HEK293 (cell line): ENCODE measurements at regions not wholly inside any gene's neighbourhood (a gene's known extent, or its start where the extent isn't known, plus 50 kb on each side); places are given as distances from the start of the nearest gene placed in this dataset.

Experiments used
- CTCF ChIA-PET: fragments of 350-600 bp; formaldehyde crosslinking; extraction: SDS; loops from one replicate; lab custom pipeline; 2021; ENCODE audit warnings: antibody characterized with exemption; lab: Yijun Ruan, JAX
- POLR2A ChIA-PET: fragments of 300-600 bp; formaldehyde crosslinking; extraction: SDS; loops from one replicate; lab custom pipeline; 2020; ENCODE audit warnings: antibody characterized with exemption, inconsistent platforms; lab: Yijun Ruan, JAX
- H3K27ac ChIP-seq: fragments of 200-500 bp; sonication (Bioruptor generic); 2 replicates; pipeline ENCODE4 v1.5.1; 2014; ENCODE audit warnings: low read depth, low read length, control low read depth, inconsistent platforms; ENCODE audit errors: extremely low read depth
- H3K36me3 ChIP-seq, 2 experiments: fragments of 200-500 bp in 1 of 2; sonication (Bioruptor generic) in 1 of 2; 1 replicate in 1 of 2; 2 replicates in 1 of 2; pipeline ENCODE4 v1.5.1; 2014 to 2017; ENCODE audit warnings: inconsistent platforms in 2 of 2, low read length in 2 of 2; ENCODE audit not compliant: control insufficient read depth in 2 of 2, insufficient read depth in 1 of 2
- H3K4me1 ChIP-seq: fragments of 200-500 bp; sonication (Bioruptor generic); 2 replicates; pipeline ENCODE4 v1.5.1; 2014; ENCODE audit warnings: mild to moderate bottlenecking, low read length, inconsistent platforms; ENCODE audit not compliant: control insufficient read depth, insufficient read depth
- H3K4me3 ChIP-seq: 2 replicates; pipeline ENCODE4 v1.5.1; 2011; ENCODE audit warnings: low read depth, mild to moderate bottlenecking, control low read depth, low read length, moderate library complexity
- H3K9me3 ChIP-seq: fragments of 200-500 bp; sonication (Bioruptor generic); 2 replicates; pipeline ENCODE4 v1.5.1; 2014; ENCODE audit warnings: low read depth, low read length, inconsistent platforms; ENCODE audit not compliant: control insufficient read depth, insufficient read depth
- ELK4 ChIP-seq: IDR thresholded peaks from 2 replicates; pipeline ENCODE4 v1.6.1; 2011; ENCODE audit warnings: mild to moderate bottlenecking, low read depth, low read length, borderline replicate concordance
- GLIS1 ChIP-seq: fragments of 450-650 bp; formaldehyde crosslinking; IDR thresholded peaks from 2 replicates; pipeline ENCODE4 v1.5.1; 2016; ENCODE audit warnings: missing biosample characterization, missing genetic modification characterization
- SCRT1 ChIP-seq: fragments of 450-650 bp; formaldehyde crosslinking; IDR thresholded peaks from 2 replicates; pipeline ENCODE4 v1.5.1; 2016; ENCODE audit warnings: missing biosample characterization, missing genetic modification characterization, borderline replicate concordance
- ZFP3 ChIP-seq: fragments of 450-650 bp; formaldehyde crosslinking; IDR thresholded peaks from 2 replicates; pipeline ENCODE4 v1.5.1; 2016; ENCODE audit warnings: low read depth, missing biosample characterization, missing genetic modification characterization
- ZFP37 ChIP-seq: fragments of 450-650 bp; formaldehyde crosslinking; IDR thresholded peaks from 2 replicates; pipeline ENCODE4 v1.5.1; 2016; ENCODE audit warnings: missing biosample characterization, missing genetic modification characterization
- ZNF157 ChIP-seq: fragments of 450-650 bp; formaldehyde crosslinking; IDR thresholded peaks from 2 replicates; pipeline ENCODE4 v1.5.1; 2016; ENCODE audit warnings: missing biosample characterization, missing genetic modification characterization
- ZNF202 ChIP-seq: fragments of 450-650 bp; formaldehyde crosslinking; IDR thresholded peaks from 2 replicates; pipeline ENCODE4 v1.5.1; 2016; ENCODE audit warnings: missing biosample characterization, missing genetic modification characterization, borderline replicate concordance
- ZNF23 ChIP-seq: fragments of 450-650 bp; formaldehyde crosslinking; IDR thresholded peaks from 2 replicates; pipeline ENCODE4 v1.5.1; 2016; ENCODE audit warnings: missing biosample characterization, missing genetic modification characterization, borderline replicate concordance
- ZNF311 ChIP-seq: fragments of 450-650 bp; formaldehyde crosslinking; IDR thresholded peaks from 2 replicates; pipeline ENCODE4 v1.5.1; 2017; ENCODE audit warnings: missing biosample characterization, missing genetic modification characterization, borderline replicate concordance
- ZNF394 ChIP-seq: fragments of 450-650 bp; formaldehyde crosslinking; IDR thresholded peaks from 2 replicates; pipeline ENCODE4 v1.5.1; 2016; ENCODE audit warnings: missing biosample characterization, missing genetic modification characterization, mild to moderate bottlenecking, moderate library complexity, borderline replicate concordance
- ZNF544 ChIP-seq: fragments of 450-650 bp; formaldehyde crosslinking; IDR thresholded peaks from 2 replicates; pipeline ENCODE4 v1.5.0; 2017; ENCODE audit warnings: missing biosample characterization, missing genetic modification characterization
- ZNF645 ChIP-seq: fragments of 450-650 bp; formaldehyde crosslinking; IDR thresholded peaks from 2 replicates; pipeline ENCODE4; 2016; ENCODE audit warnings: missing biosample characterization, missing genetic modification characterization
- ZNF658 ChIP-seq: fragments of 450-650 bp; formaldehyde crosslinking; IDR thresholded peaks from 2 replicates; pipeline ENCODE4; 2016; ENCODE audit warnings: missing biosample characterization, missing genetic modification characterization
- ZNF830 ChIP-seq: fragments of 450-650 bp; IDR thresholded peaks from 2 replicates; pipeline ENCODE4 v1.5.0; 2018; ENCODE audit warnings: missing biosample characterization, missing genetic modification characterization, low read depth, mild to moderate bottlenecking, moderate library complexity
- ZSCAN30 ChIP-seq: fragments of 450-650 bp; IDR thresholded peaks from 2 replicates; pipeline ENCODE4 v1.5.1; 2018; ENCODE audit warnings: missing biosample characterization, mild to moderate bottlenecking, missing genetic modification characterization, moderate library complexity
- TF ChIP-seq, protein P1 (sequence below): fragments of 450-650 bp; formaldehyde crosslinking; IDR thresholded peaks from 2 replicates; pipeline ENCODE4 v1.5.1; 2017; ENCODE audit warnings: missing biosample characterization, missing genetic modification characterization
- TF ChIP-seq, protein P2 (sequence below): fragments of 450-650 bp; IDR thresholded peaks from 2 replicates; pipeline ENCODE4 v1.5.1; 2018; ENCODE audit warnings: missing biosample characterization, missing genetic modification characterization
- TF ChIP-seq, protein P3 (sequence below): fragments of 450-650 bp; formaldehyde crosslinking; IDR thresholded peaks from 2 replicates; pipeline ENCODE4 v1.5.1; 2016; ENCODE audit warnings: missing biosample characterization, missing genetic modification characterization, low read depth
- TF ChIP-seq, protein P4 (sequence below): fragments of 450-650 bp; formaldehyde crosslinking; IDR thresholded peaks from 2 replicates; pipeline ENCODE4 v1.5.1; 2016; ENCODE audit warnings: missing biosample characterization, missing genetic modification characterization, borderline replicate concordance

GRCh38 chr9:109584205-109584604 lies 86.1 kb upstream of the PTPN3 start:
- POLR2A ChIA-PET, result no interaction called here
- Histone ChIP-seq H3K9me3 (no peaks in the 10 kb centered on the region), H3K4me3 (no peak overlapping the region), H3K4me1 (no peaks in the 10 kb centered on the region), H3K27ac (no peak overlapping the region), H3K36me3 (no peaks in the 10 kb centered on the region)
- TF ChIP-seq, protein P1, sequence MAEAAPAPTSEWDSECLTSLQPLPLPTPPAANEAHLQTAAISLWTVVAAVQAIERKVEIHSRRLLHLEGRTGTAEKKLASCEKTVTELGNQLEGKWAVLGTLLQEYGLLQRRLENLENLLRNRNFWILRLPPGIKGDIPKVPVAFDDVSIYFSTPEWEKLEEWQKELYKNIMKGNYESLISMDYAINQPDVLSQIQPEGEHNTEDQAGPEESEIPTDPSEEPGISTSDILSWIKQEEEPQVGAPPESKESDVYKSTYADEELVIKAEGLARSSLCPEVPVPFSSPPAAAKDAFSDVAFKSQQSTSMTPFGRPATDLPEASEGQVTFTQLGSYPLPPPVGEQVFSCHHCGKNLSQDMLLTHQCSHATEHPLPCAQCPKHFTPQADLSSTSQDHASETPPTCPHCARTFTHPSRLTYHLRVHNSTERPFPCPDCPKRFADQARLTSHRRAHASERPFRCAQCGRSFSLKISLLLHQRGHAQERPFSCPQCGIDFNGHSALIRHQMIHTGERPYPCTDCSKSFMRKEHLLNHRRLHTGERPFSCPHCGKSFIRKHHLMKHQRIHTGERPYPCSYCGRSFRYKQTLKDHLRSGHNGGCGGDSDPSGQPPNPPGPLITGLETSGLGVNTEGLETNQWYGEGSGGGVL, result no peak
- TF ChIP-seq ZNF157 (tag by site-specific recombination) (no peak), ZFP37 (no peak), ZNF23 (tag by site-specific recombination) (no peak), ZNF645 (tag by site-specific recombination) (no peak), ZNF394 (tag by site-specific recombination) (no peak), GLIS1 (tag by site-specific recombination) (no peak), ZNF202 (tag by site-specific recombination) (no peak), ELK4 (no peak), ZSCAN30 (tag by site-specific recombination) (no peak), SCRT1 (tag by site-specific recombination) (no peak), ZNF830 (no peak), ZNF311 (tag by site-specific recombination) (no peak), ZFP3 (tag by site-specific recombination) (no peak)
- TF ChIP-seq, protein P2, sequence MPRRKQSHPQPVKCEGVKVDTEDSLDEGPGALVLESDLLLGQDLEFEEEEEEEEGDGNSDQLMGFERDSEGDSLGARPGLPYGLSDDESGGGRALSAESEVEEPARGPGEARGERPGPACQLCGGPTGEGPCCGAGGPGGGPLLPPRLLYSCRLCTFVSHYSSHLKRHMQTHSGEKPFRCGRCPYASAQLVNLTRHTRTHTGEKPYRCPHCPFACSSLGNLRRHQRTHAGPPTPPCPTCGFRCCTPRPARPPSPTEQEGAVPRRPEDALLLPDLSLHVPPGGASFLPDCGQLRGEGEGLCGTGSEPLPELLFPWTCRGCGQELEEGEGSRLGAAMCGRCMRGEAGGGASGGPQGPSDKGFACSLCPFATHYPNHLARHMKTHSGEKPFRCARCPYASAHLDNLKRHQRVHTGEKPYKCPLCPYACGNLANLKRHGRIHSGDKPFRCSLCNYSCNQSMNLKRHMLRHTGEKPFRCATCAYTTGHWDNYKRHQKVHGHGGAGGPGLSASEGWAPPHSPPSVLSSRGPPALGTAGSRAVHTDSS, result no peak
- TF ChIP-seq, protein P3, sequence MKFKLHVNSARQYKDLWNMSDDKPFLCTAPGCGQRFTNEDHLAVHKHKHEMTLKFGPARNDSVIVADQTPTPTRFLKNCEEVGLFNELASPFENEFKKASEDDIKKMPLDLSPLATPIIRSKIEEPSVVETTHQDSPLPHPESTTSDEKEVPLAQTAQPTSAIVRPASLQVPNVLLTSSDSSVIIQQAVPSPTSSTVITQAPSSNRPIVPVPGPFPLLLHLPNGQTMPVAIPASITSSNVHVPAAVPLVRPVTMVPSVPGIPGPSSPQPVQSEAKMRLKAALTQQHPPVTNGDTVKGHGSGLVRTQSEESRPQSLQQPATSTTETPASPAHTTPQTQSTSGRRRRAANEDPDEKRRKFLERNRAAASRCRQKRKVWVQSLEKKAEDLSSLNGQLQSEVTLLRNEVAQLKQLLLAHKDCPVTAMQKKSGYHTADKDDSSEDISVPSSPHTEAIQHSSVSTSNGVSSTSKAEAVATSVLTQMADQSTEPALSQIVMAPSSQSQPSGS (tag by site-specific recombination), result no peak
- CTCF ChIA-PET, result interaction anchor here (1.8 to 2.3 kb wide), 2 partner anchors 10 to 233 kb away, joined by 6 to 17 read pairs; no protein-coding TSS in a partner anchor

GRCh38 chr9:109585796-109586195 lies 87.7 kb upstream of the PTPN3 start:
- no peaks in the 10 kb centered on the region for H3K36me3 ChIP-seq
- H3K9me3 ChIP-seq, result no peaks in the 10 kb centered on the region
- ChIA-PET POLR2A (no interaction called here), CTCF (interaction anchor here (0.6 to 2.3 kb wide), 3 partner anchors 11 to 283 kb away, joined by 3 to 17 read pairs (median 3); no protein-coding TSS in a partner anchor)
- no peak overlapping the region for H3K4me3 ChIP-seq
- H3K4me1 ChIP-seq, result no peaks in the 10 kb centered on the region
- H3K27ac ChIP-seq, result no peak overlapping the region
- no peak for TF ChIP-seq ZNF544 (tag by site-specific recombination)
- TF ChIP-seq ZNF658 (tag by site-specific recombination), result no peak
- TF ChIP-seq, protein P4, sequence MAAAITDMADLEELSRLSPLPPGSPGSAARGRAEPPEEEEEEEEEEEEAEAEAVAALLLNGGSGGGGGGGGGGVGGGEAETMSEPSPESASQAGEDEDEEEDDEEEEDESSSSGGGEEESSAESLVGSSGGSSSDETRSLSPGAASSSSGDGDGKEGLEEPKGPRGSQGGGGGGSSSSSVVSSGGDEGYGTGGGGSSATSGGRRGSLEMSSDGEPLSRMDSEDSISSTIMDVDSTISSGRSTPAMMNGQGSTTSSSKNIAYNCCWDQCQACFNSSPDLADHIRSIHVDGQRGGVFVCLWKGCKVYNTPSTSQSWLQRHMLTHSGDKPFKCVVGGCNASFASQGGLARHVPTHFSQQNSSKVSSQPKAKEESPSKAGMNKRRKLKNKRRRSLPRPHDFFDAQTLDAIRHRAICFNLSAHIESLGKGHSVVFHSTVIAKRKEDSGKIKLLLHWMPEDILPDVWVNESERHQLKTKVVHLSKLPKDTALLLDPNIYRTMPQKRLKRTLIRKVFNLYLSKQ (tag by site-specific recombination), result no peak
